Adrenal gland (tissue), 5 donors: ENCODE measurements at regions not wholly inside any gene's neighbourhood (a gene's known extent, or its start where the extent isn't known, plus 50 kb on each side); places are given as distances from the start of the nearest gene placed in this dataset.

Source experiments
- CTCF ChIP-seq, 6 experiments: fragments of 450-650 bp in 4 of 6; fragments of 200-600 bp in 2 of 6; sonication (generic) in 1 of 6; IDR thresholded peaks; 1 replicate in 5 of 6; 2 replicates in 1 of 6; pipeline versions ENCODE4 v1.5.1 to v1.8.0; 2016 to 2021; ENCODE audit warnings: antibody characterized with exemption in 6 of 6, mild to moderate bottlenecking in 2 of 6, moderate library complexity in 1 of 6
- POLR2A ChIP-seq, 2 donors: fragments of 450-650 bp; IDR thresholded peaks; one replicate each; pipeline ENCODE4 v1.6.1; 2017; ENCODE audit warnings: antibody characterized with exemption in 2 of 2, mild to moderate bottlenecking in 2 of 2, moderate library complexity in 1 of 2
- donor health status: DM: no; HTN: no; CAD: no.

- no peak for TF ChIP-seq CTCF (IDR thresholded peaks at IDR 0.05)
- no peak for TF ChIP-seq POLR2A (IDR thresholded peaks at IDR 0.05)
These were observed 99.7 kb upstream of the WLS start for GRCh38 chr1:68332041-68332440.
